PC-3 (cell line): ENCODE measurements at regions not wholly inside any gene's neighbourhood (a gene's known extent, or its start where the extent isn't known, plus 50 kb on each side); places are given as distances from the start of the nearest gene placed in this dataset.
"Not testable (repeated sequence)": the region's sequence is repeated elsewhere in the genome, so short reads cannot be mapped to it uniquely, and the experiment has no call there.

ENCODE experiments used
- ATAC-seq: fragments of 200-7000 bp; cut with Tn5 transposase; 2 replicates; pipeline ENCODE4 v1.9.1; 2020; ENCODE audit warnings: mild to moderate bottlenecking, moderate library complexity
- BruUV-seq: library from RNA; stranded (reverse); fragments of 400-500 nt; replicated peaks from 2 replicates; lab custom pipeline; 2021; lab: Mats Ljungman, UMichigan
- CTCF ChIA-PET: fragments of 300-600 bp; sonication (Branson Sonifier 250); formaldehyde crosslinking; loops from one replicate; lab custom pipeline; 2022; ENCODE audit warnings: antibody characterized with exemption; lab: Charles Lee
- POLR2A ChIA-PET: fragments of 300-600 bp; sonication (Branson Sonifier 250); formaldehyde crosslinking; loops from one replicate; lab custom pipeline; 2022; ENCODE audit warnings: antibody characterized with exemption; ENCODE audit not compliant: unreplicated experiment; lab: Charles Lee
- DNase-seq: peaks from one replicate; pipeline ENCODE4 v3.0.0-alpha.2; 2015
- H2AFZ ChIP-seq: fragments of 300-600 bp; sonication (generic); 2 replicates; pipeline ENCODE4 v1.6.0; 2016; ENCODE audit warnings: antibody characterized with exemption, low read length
- H3F3A ChIP-seq: fragments of 300-600 bp; sonication (generic); one replicate; pipeline ENCODE4 v1.6.0; 2017; ENCODE audit warnings: antibody characterized with exemption, low read length, control low read depth, mild to moderate bottlenecking; ENCODE audit not compliant: unreplicated experiment
- H3K27ac ChIP-seq: fragments of 300-600 bp; sonication (generic); 2 replicates; pipeline ENCODE4 v1.5.1; 2016; ENCODE audit warnings: mild to moderate bottlenecking, low read length
- H3K27me3 ChIP-seq: fragments of 300-600 bp; sonication (generic); 2 replicates; pipeline ENCODE4 v1.6.1; 2016; ENCODE audit warnings: low read length, mixed read lengths
- H3K36me3 ChIP-seq: fragments of 300-600 bp; sonication (generic); 2 replicates; pipeline ENCODE4 v1.6.1; 2016; ENCODE audit warnings: low read depth, mixed run types, low read length, mixed read lengths
- H3K4me1 ChIP-seq: fragments of 300-600 bp; sonication (generic); 2 replicates; pipeline ENCODE4 v1.5.1; 2016; ENCODE audit warnings: low read length; ENCODE audit not compliant: insufficient read depth
- H3K4me2 ChIP-seq: fragments of 300-600 bp; sonication (generic); 2 replicates; pipeline ENCODE4 v1.6.0; 2016; ENCODE audit warnings: low read length
- H3K4me3 ChIP-seq: fragments of 300-600 bp; sonication (generic); 2 replicates; pipeline ENCODE4 v1.5.1; 2016; ENCODE audit warnings: mild to moderate bottlenecking, low read length, mixed read lengths
- H3K79me2 ChIP-seq: fragments of 300-600 bp; sonication (generic); 2 replicates; pipeline ENCODE4 v1.6.1; 2017; ENCODE audit warnings: low read length, mixed read lengths
- H3K9ac ChIP-seq: fragments of 300-600 bp; sonication (generic); 2 replicates; pipeline ENCODE4 v1.6.0; 2016; ENCODE audit warnings: mild to moderate bottlenecking, low read length
- H3K9me2 ChIP-seq: fragments of 300-600 bp; sonication (generic); replicated peaks from 2 replicates; pipeline ENCODE4 v1.6.1; 2016; ENCODE audit warnings: mixed run types, low read length, mixed read lengths
- H3K9me3 ChIP-seq: fragments of 300-600 bp; sonication (generic); 2 replicates; pipeline ENCODE4 v1.6.1; 2016; ENCODE audit warnings: low read length, mixed read lengths
- H4K20me1 ChIP-seq: fragments of 300-600 bp; sonication (generic); 2 replicates; pipeline ENCODE4 v1.6.1; 2016; ENCODE audit warnings: low read length, mixed read lengths
- CTCF ChIP-seq: fragments of 300-600 bp; sonication (generic); conservative IDR thresholded peaks from 2 replicates; pipeline ENCODE4 v1.5.1; 2017; ENCODE audit warnings: antibody characterized with exemption, low read depth, mild to moderate bottlenecking, low read length
- EZH2 ChIP-seq: fragments of 300-600 bp; sonication (generic); IDR thresholded peaks from one replicate; pipeline ENCODE4 v1.6.1; 2017; ENCODE audit warnings: antibody characterized with exemption, mild to moderate bottlenecking, low read length; ENCODE audit not compliant: unreplicated experiment
- EZH2phosphoT487 ChIP-seq: fragments of 300-600 bp; sonication (generic); IDR thresholded peaks from 2 replicates; pipeline ENCODE4 v1.6.1; 2018; ENCODE audit warnings: mild to moderate bottlenecking, antibody characterized with exemption, low read length, borderline replicate concordance
- intact Hi-C: fragments of 100-400 bp; cut with micrococcal nuclease; formaldehyde crosslinking; loops from 2 replicates; pipeline ENCODE4 v1.9.0; 2023

- no TSS peak for BruUV-seq
- ChIA-PET POLR2A (no interaction called here), CTCF (no interaction called here)
- intact Hi-C loops: no loop called here
- no peaks in the 10 kb centered on the region for H3K4me1 ChIP-seq
- H3F3A ChIP-seq: no peaks in the 10 kb centered on the region
- H3K27me3 ChIP-seq: no peaks in the 10 kb centered on the region
- H3K79me2 ChIP-seq: no peaks in the 10 kb centered on the region
- H3K9me3 ChIP-seq: no peaks in the 10 kb centered on the region
- no peak overlapping the region for H2AFZ ChIP-seq
- no peaks in the 10 kb centered on the region for H3K9me2 ChIP-seq
- H3K4me3 ChIP-seq: no peak overlapping the region
- H4K20me1 ChIP-seq: no peaks in the 10 kb centered on the region
- no peaks in the 10 kb centered on the region for H3K36me3 ChIP-seq
- H3K9ac ChIP-seq: no peak overlapping the region
- TF ChIP-seq EZH2phosphoT487: no peak
- TF ChIP-seq EZH2: no peak
- TF ChIP-seq CTCF: no peak
- no peak overlapping the region for H3K27ac ChIP-seq
- no peak overlapping the region for H3K4me2 ChIP-seq
- DNase-seq: no peak
- no peak for ATAC-seq
Measured at GRCh38 chr20:47444584-47444983, 57.1 kb upstream of the NCOA3 start.

GRCh38 chr20:47445291-47445690 lies 56.4 kb upstream of the NCOA3 start:
- ChIA-PET POLR2A (no interaction called here), CTCF (no interaction called here)
- no peak overlapping the region for H3K4me2 ChIP-seq
- H2AFZ ChIP-seq: no peak overlapping the region
- no TSS peak for BruUV-seq
- no peaks in the 10 kb centered on the region for H3K27me3 ChIP-seq
- no peaks in the 10 kb centered on the region for H3K9me2 ChIP-seq
- H3K4me3 ChIP-seq: no peak overlapping the region
- no peak overlapping the region for H3K9ac ChIP-seq
- no peak for ATAC-seq
- H3K27ac ChIP-seq: no peak overlapping the region
- DNase-seq: no peak
- intact Hi-C loops: no loop called here
- no peaks in the 10 kb centered on the region for H3K9me3 ChIP-seq
- no peaks in the 10 kb centered on the region for H3K4me1 ChIP-seq
- no peaks in the 10 kb centered on the region for H3K36me3 ChIP-seq
- H4K20me1 ChIP-seq: no peaks in the 10 kb centered on the region
- H3F3A ChIP-seq: no peaks in the 10 kb centered on the region
- TF ChIP-seq EZH2 (no peak), EZH2phosphoT487 (no peak), CTCF (no peak)
- no peaks in the 10 kb centered on the region for H3K79me2 ChIP-seq

GRCh38 chr20:47447350-47448296 lies 54.1 kb upstream of the NCOA3 start:
- DNase-seq, POLR2A ChIA-PET, H3K79me2 ChIP-seq, H3K9ac ChIP-seq, CTCF ChIA-PET, H3K36me3 ChIP-seq, H3K9me3 ChIP-seq, H3K4me3 ChIP-seq, H3K4me2 ChIP-seq, intact Hi-C loops, H3K27me3 ChIP-seq, H4K20me1 ChIP-seq, H3F3A ChIP-seq, H2AFZ ChIP-seq, H3K4me1 ChIP-seq, H3K27ac ChIP-seq, BruUV-seq, ATAC-seq, H3K9me2 ChIP-seq: not testable (repeated sequence)
